GM15510 (cell line): ENCODE measurements at regions not wholly inside any gene's neighbourhood (a gene's known extent, or its start where the extent isn't known, plus 50 kb on each side); places are given as distances from the start of the nearest gene placed in this dataset.

Experiments
- POLR2A ChIP-seq: IDR thresholded peaks from 3 replicates; pipeline ENCODE4 v1.6.1; 2011; ENCODE audit warnings: borderline replicate concordance; ENCODE audit not compliant: insufficient read length; ENCODE audit errors: extremely low read depth

DNA sequence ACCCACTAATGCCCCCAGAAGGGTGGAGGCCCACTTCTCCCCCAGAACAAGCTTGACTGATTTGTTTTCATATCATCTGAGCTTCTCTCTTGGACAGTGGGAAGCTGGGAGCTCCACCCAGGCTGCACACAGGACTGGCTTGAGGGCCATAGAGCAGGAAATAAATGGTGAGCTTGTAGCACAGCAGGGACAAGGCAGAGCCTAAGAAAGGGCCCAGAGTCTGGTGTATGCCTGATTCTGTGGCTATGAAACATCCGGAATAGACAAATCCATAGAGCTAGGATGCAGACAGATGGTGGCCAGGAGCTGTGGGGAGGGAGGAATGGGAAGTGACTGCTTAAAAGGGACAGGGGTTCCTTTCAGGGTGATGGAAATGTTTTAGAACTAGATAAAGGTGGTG lies 79.0 kb downstream of the ARL6IP4 start:
- TF ChIP-seq POLR2A: no peak

DNA sequence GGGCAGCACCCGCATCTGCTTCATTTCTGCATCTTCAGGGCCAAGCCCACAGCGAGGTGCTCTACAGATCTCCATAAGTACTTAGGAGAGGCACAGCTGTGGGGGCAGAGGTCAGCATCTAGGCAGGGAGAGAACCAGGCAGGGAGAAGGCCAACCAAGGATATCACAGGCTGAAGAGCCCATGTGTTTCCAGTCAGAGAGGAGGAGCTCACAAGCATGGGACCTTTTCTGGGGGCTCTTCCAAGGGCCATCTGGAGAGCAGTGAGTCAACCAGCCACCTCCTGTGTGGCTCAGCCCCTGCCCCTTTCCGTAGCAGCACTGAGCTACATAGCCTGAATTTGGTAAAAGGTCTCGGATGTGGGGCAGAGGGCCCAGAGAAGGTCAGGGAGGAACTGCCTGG lies 78.5 kb downstream of the ARL6IP4 start:
- no peak for TF ChIP-seq POLR2A

DNA sequence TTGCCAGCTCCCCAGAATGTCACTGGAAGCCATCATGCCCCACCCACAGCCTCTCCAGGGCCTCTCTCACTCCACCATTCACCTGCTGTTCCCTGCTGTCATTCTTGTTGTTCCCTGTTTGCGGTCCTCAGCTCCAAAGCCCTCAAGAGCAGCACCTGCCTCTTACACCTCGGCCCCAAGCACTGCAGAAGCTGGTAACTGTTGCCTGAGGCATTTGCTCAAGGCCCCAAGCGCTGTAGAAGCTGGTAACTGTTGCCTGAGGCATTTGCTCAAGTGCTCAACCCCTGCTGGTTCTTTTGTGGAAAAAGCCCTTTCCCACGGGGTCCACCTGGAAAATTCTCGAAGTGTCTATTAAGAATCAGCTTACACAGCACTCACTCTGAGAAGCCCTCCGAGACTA lies 78.0 kb downstream of the ARL6IP4 start:
- TF ChIP-seq POLR2A: no peak

DNA sequence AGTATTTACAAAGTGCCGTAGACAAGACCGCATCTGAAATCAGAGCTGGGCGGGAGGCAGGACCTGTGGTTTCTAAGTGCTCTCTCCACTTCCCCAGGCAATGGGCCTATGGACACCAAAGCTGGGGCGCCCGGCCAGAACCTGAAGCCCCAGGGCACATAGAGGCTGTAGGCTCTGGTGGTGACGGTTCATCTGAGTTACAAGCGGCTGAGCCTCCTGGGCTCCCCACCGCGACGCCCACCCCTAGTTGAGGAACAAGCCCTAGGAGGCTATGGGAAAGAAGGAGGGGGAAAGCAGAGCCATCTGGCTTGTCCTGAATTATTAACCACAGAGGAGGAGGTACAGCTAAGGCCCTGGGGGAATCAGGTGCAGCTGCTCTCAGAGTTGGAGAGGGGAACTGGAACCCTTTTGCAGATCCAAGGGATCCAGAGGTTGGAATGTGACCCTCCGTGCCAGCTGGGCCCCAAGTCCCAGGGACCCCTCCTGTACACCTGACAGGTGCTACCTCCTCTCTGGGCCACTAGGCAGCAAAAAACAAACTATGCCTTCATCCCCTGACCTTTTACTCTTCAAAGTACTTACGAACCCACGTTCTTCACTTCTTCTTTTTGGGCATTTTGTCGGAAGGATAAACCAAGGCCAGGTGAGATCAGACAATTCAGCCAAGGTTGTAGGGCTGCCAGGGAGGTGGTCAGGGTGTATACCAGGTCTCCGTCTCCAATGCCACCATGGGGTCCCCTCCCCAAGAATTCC lies 77.2 kb downstream of the ARL6IP4 start:
- no peak for TF ChIP-seq POLR2A

DNA sequence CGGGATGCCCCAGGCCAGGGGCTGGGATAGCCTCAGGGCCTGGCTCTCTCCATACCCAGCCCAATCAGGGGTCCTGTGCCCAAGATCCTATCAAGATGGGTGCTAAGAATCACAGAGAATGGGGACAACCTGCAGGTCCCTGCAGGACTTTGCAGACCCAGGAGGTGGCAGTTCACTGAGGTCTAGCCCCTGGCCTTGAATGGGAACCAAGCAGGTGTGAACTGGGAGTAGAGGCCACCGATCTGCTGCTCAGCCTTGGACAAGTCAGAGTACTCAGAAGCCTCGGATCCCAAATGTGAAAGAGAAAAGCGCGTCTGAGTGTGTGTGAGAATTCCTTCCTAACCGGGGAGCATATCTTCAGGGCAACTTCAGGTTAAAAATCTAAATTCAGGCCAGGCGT lies 76.2 kb downstream of the ARL6IP4 start:
- TF ChIP-seq POLR2A: no peak

DNA sequence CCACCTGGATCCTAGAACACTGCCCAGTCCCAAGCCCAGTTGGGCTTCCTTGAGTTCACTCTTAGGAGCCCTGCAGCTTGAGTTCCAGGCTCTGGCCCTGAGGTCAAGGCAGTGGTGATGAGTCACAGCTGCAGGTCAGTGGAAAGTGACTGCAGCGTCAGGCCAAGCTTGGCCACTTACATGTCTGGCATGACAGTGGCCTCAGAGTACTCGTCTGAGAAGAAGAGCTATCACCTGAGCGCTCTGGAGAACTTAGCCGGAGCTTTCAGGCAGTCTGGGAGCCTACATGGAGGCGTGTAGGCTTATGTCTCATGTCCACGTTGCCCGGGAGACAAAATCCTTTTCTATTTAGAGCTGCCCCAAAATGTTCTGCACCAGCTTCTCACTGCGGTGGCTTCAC lies 75.6 kb downstream of the ARL6IP4 start:
- TF ChIP-seq POLR2A: no peak

DNA sequence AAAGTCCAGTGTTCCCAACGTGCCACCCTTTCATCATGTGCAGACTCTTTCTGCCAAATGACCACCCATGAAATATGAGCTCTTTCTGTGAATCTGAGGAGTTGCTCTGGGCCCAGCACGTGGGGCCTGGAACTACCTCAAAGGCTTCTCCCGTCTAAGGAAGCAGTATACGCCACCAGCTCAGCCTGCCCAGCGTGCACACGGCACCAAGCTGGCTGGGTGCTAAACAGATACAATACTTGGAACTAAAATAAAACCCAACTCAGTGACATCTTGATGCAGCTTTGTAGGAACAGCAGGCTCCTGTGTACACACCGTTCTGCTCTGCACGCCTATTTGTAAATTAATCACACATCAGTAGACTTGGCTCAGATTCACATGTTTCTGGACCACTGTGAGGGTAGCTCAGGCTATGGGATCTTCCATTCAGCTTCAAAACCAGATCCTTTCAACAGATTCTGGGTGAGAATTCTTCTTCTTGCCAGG lies 74.8 kb downstream of the ARL6IP4 start:
- no peak for TF ChIP-seq POLR2A

DNA sequence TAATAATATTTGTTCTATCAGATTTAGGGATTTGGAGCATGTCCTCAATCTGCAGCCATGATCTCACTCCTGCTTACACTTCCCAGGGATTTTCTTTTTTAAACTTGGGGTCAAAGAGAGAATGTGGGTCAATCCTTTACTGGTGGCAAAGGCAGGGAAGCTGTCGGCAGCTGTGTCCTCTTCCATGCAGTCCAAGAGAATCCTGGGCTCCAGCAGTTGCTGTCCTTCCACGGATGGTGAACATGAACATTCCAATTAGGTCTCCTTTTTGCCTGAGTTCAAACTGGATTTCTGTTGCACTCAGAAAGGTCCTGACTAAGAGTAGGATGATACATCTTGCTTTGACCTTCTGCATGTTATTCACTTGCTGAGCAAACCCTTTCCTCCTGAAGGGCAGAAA lies 73.9 kb downstream of the ARL6IP4 start:
- TF ChIP-seq POLR2A: no peak

DNA sequence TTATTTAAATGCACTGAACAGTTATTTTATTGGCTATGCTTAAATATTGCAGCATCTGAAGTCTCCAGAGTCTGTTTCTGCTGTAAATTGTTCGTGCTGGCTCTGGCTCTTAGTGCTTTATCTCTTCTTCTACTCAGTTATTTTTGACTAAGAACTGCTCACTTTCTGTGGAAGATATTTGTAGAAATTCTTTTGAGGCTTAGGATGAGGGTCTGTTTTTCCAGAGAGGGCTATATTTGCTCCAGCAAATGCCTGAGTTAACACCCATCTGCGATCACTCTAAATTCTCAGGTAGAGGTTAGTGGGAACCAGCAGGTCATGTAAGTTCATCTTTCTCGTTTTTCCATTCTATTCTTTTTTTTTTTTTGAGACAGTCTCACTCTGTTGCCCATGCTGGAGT lies 71.1 kb downstream of the ARL6IP4 start:
- no peak for TF ChIP-seq POLR2A

DNA sequence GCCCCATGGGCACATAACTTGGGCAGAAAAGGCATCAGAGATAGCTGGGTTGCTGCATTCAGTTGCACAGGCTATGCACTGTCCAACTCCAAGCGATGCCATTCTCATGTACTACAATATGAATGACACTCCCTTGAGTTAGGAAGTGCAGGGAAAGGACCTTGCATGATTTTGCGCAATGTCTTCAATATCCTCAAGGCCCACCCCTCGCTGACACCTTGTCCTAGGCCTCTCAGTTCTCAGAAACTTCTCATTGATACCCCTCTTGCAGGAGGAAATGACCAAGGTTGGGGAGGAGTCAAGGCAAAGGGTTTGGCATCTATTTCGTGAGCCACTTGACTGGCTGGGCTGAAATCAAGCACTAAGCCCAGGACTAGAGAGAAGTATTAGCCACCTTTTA lies 70.4 kb downstream of the ARL6IP4 start:
- no peak for TF ChIP-seq POLR2A

DNA sequence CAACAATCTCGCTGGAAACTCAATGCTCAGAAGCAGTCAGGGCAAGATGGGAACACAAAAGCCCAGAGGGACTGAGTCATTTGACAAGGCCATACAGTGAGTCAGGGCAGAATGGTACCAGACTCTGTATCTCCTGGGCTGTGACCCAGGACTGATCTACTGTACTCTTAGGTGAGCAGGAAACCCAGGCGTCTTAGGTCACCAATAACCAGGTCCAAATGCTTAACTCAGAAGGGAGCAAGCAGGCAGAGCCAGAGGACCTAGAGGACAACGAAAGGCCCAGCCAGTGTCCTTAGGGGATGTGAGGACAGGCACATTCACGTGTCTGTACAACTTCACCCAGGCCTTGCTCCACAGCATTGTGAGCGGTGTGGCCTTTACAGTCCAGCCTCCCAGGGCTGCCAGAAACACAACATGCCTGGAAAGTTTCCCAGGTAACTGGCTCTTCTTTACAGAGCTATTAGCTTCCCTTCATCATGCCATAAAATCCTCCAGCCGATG lies 69.9 kb downstream of the ARL6IP4 start:
- no peak for TF ChIP-seq POLR2A

DNA sequence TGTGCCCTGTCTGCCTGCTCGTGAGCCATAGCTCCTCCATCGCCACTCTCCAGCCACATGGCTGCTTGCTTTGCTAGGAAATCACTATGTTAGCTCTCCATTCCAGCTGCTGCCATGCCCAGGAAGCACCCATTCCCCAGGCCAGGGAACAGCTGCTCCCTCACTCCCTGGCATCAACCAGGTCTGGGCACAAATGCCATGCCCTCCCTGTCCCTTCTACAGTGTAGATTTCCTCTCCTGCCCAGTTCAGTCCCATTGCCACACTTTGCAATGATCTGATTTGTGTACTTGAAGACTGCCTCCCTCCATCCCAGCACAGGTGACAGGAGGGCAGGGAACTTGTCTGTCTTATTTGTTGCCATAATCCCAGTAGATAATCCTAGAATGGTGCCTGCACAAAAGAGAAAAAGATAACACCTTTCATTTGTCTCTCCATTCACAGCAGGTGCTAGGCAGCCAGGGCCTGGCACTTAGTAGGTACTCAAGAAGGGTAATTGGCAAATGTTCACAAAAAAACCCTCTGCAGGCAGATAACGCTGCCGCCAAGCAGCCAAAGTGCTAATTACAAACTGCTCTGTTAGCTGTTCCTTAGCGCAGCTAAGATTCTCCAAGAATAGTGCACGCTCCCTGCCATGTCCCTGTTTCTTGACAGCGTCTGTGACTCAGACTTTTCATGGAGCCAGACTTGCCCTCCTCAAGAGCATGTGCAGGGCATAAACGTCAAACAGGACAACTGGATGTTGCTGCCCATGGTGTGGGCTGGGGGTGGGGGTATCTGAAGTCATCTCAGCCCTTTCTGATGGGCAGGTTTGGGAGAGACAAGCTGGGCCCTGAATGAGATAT lies 69.1 kb downstream of the ARL6IP4 start:
- no peak for TF ChIP-seq POLR2A

DNA sequence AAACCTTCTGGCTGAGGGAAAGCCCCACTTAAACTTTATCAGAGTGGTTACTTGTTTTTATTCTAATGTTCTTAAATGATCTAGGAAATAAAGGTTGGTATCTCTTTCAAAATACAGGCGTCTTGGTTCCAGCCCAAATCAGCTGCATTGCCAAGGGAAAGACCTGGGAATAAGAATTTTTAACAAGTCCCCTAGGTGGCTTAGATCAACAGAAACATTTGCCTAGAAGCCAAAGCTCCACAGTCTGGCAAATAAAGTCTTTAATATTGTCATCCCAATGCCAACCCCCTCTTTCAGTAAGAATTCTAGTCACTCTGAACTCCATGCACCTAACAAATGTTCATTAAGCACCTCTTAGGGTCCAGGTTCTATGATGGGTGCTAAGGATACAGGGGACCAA lies 66.8 kb downstream of the ARL6IP4 start:
- TF ChIP-seq POLR2A: no peak

DNA sequence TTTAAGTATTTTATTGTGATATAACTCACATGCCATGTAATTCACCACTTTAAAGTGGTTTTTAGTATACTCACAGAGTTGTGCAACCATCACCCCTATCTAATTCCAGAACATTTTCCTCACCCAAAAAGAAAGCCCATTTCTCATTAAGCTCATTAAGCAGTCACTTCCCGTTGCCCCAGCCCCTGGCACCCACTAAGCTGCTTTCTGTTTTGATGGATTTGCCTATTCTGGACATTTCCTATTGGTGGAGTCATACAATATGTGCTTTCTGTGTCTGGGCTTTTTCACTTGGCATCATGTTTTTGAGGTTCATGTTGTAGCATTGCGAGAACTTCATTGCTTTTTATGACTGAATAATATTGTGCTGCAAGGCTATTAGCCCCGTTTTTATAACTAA lies 66.0 kb downstream of the ARL6IP4 start:
- no peak for TF ChIP-seq POLR2A

DNA sequence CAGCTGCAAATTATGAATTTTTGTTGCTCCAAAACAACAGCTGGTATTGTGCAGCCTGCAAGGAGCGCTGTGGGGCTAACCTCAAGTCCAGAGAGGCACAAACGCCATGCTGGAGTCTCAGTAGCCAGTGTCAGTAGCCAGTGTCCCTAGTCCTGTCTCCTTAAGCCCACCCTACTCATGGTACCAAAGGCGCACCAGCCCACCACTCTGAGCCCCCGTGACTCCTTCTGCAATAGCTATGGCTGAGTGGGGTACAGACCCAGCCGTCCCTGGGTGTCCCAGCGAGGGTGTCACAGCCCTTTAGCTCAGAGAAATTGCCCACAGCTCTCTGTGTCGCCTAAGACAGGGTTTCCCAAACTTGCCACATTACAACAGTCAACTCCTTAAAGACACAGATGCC lies 65.2 kb downstream of the ARL6IP4 start:
- TF ChIP-seq POLR2A: no peak

DNA sequence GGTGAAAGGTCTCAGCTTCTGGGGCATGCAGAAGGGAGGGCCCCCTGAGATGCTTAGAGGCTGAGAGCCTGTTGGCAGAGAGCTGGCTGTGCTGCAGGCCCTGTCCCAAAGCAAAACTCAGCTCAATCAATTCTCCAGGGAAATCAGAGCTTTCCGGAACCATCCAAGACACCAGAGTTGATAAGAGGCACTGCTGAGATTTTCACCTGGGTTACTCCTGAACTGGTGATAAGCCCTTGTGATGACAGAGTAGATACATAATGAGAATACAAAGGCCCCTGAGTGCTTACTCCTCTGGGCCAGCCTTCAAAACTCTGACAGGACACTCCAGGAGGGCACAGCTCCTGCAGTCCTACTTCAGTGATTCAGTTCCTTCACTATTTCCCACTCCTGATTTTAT lies 63.9 kb downstream of the ARL6IP4 start:
- no peak for TF ChIP-seq POLR2A
